OCI-LY1 (cell line): ENCODE measurements at regions not wholly inside any gene's neighbourhood (a gene's known extent, or its start where the extent isn't known, plus 50 kb on each side); places are given as distances from the start of the nearest gene placed in this dataset.

Source experiments
- H2AFZ ChIP-seq: fragments of 200-600 bp; sonication (generic), shearing (Covaris generic); 2 replicates; pipeline ENCODE4 v1.6.0; 2014; ENCODE audit warnings: antibody characterized with exemption, mild to moderate bottlenecking, low read length
- H3F3A ChIP-seq: fragments of 200-600 bp; sonication (generic), shearing (Covaris generic); 2 replicates; pipeline ENCODE4 v1.6.0; 2014; ENCODE audit warnings: mild to moderate bottlenecking, antibody characterized with exemption, low read length, moderate library complexity; ENCODE audit not compliant: insufficient read depth
- H3K27ac ChIP-seq: fragments of 200-600 bp; sonication (generic); 2 replicates; pipeline ENCODE4 v1.5.1; 2014; ENCODE audit warnings: low read length, mixed run types, mild to moderate bottlenecking, low read depth; ENCODE audit not compliant: poor library complexity, severe bottlenecking
- H3K27me3 ChIP-seq: fragments of 200-600 bp; sonication (generic); 2 replicates; pipeline ENCODE4 v1.6.0; 2014; ENCODE audit warnings: antibody characterized with exemption, mild to moderate bottlenecking, low read length, moderate library complexity; ENCODE audit not compliant: insufficient read depth
- H3K36me3 ChIP-seq: fragments of 200-600 bp; sonication (generic); 2 replicates; pipeline ENCODE4 v1.6.1; 2014; ENCODE audit warnings: mild to moderate bottlenecking, antibody characterized with exemption, low read length, moderate library complexity, mixed read lengths; ENCODE audit not compliant: insufficient read depth
- H3K4me1 ChIP-seq: fragments of 200-600 bp; sonication (generic); 2 replicates; pipeline ENCODE4 v1.5.1; 2014; ENCODE audit warnings: mild to moderate bottlenecking, low read length, moderate library complexity; ENCODE audit not compliant: insufficient read depth, severe bottlenecking
- H3K4me2 ChIP-seq: fragments of 200-600 bp; sonication (generic), shearing (Covaris generic); 2 replicates; pipeline ENCODE4 v1.6.1; 2014; ENCODE audit warnings: low read length
- H3K4me3 ChIP-seq: fragments of 200-600 bp; sonication (generic); 2 replicates; pipeline ENCODE4 v1.5.1; 2014; ENCODE audit warnings: low read length, low read depth, mild to moderate bottlenecking, mixed read lengths; ENCODE audit not compliant: poor library complexity, severe bottlenecking
- H3K79me2 ChIP-seq: fragments of 200-600 bp; shearing (Covaris generic); 2 replicates; pipeline ENCODE4 v1.6.1; 2016; ENCODE audit warnings: mixed run types, low read length, mixed read lengths; ENCODE audit not compliant: insufficient read depth
- H3K9ac ChIP-seq: fragments of 200-600 bp; sonication (generic), shearing (Covaris generic); 2 replicates; pipeline ENCODE4 v1.6.1; 2014; ENCODE audit warnings: mild to moderate bottlenecking, low read length, mixed read lengths
- H3K9me2 ChIP-seq: fragments of 200-600 bp; sonication (generic), shearing (Covaris generic); 2 replicates; pipeline ENCODE4 v1.6.1; 2014; ENCODE audit warnings: low read depth, mild to moderate bottlenecking, low read length, mixed read lengths
- H3K9me3 ChIP-seq: fragments of 200-600 bp; shearing (Covaris generic); 2 replicates; pipeline ENCODE4 v1.6.1; 2014; ENCODE audit warnings: low read length, mixed read lengths
- H4K20me1 ChIP-seq: fragments of 200-600 bp; sonication (generic), shearing (Covaris generic); 2 replicates; pipeline ENCODE4 v1.6.0; 2016; ENCODE audit warnings: mild to moderate bottlenecking, low read length; ENCODE audit not compliant: insufficient read depth
- CTCF ChIP-seq: fragments of 200-600 bp; sonication (generic), shearing (Covaris generic); IDR thresholded peaks from 2 replicates; pipeline ENCODE4 v1.5.1; 2017; ENCODE audit warnings: mild to moderate bottlenecking, antibody characterized with exemption, low read length, moderate library complexity, mixed read lengths
- EZH2 ChIP-seq: fragments of 200-600 bp; sonication (generic), shearing (Covaris generic); IDR thresholded peaks from 2 replicates; pipeline ENCODE4 v1.8.0; 2017; ENCODE audit warnings: borderline replicate concordance, mixed run types, mild to moderate bottlenecking, antibody characterized with exemption, low read length, moderate library complexity, mixed read lengths

DNA sequence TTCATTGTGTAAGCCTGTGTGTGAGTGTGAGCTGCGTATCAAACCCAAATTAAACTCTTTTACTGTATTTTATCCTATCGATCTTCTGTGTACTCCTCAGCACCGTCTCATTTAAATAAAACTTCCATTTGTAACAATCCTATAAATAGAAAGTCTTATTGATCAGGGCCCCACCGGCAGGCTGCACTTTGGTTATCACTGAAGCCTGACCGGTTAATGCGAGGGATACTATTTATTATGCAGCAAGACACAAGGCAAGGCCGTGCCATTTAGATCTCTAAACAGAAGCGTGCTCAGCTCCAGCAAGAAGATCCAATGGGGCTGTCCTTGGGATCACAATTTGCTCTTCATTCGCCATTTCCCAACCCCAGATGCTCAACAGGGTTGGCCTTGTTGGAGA lies 252.6 kb upstream of the TSHZ3 start:
- H3K9me2 ChIP-seq = no peaks in the 10 kb centered on the region
- H2AFZ ChIP-seq = no peak overlapping the region
- H3K27me3 ChIP-seq = no peaks in the 10 kb centered on the region
- H3K4me1 ChIP-seq = no peaks in the 10 kb centered on the region
- H3K79me2 ChIP-seq = no peaks in the 10 kb centered on the region
- no peaks in the 10 kb centered on the region for H3K9me3 ChIP-seq
- no peak overlapping the region for H3K27ac ChIP-seq
- H4K20me1 ChIP-seq = no peaks in the 10 kb centered on the region
- no peak for TF ChIP-seq EZH2
- TF ChIP-seq CTCF = no peak
- H3K9ac ChIP-seq = no peak overlapping the region
- H3F3A ChIP-seq = no peaks in the 10 kb centered on the region
- no peaks in the 10 kb centered on the region for H3K36me3 ChIP-seq
- no peak overlapping the region for H3K4me2 ChIP-seq
- H3K4me3 ChIP-seq = no peak overlapping the region

GRCh38 chr19:31602548-31602947 lies 253.3 kb upstream of the TSHZ3 start:
- H3K4me1 ChIP-seq = no peaks in the 10 kb centered on the region
- H3K27ac ChIP-seq = no peak overlapping the region
- H2AFZ ChIP-seq = no peak overlapping the region
- no peak overlapping the region for H3K9ac ChIP-seq
- no peaks in the 10 kb centered on the region for H3K27me3 ChIP-seq
- no peak for TF ChIP-seq EZH2
- no peak for TF ChIP-seq CTCF
- no peaks in the 10 kb centered on the region for H3K36me3 ChIP-seq
- no peaks in the 10 kb centered on the region for H3K79me2 ChIP-seq
- no peaks in the 10 kb centered on the region for H3K9me2 ChIP-seq
- H3K4me3 ChIP-seq = no peak overlapping the region
- H3K4me2 ChIP-seq = no peak overlapping the region
- no peaks in the 10 kb centered on the region for H3F3A ChIP-seq
- no peaks in the 10 kb centered on the region for H3K9me3 ChIP-seq
- H4K20me1 ChIP-seq = no peaks in the 10 kb centered on the region

DNA sequence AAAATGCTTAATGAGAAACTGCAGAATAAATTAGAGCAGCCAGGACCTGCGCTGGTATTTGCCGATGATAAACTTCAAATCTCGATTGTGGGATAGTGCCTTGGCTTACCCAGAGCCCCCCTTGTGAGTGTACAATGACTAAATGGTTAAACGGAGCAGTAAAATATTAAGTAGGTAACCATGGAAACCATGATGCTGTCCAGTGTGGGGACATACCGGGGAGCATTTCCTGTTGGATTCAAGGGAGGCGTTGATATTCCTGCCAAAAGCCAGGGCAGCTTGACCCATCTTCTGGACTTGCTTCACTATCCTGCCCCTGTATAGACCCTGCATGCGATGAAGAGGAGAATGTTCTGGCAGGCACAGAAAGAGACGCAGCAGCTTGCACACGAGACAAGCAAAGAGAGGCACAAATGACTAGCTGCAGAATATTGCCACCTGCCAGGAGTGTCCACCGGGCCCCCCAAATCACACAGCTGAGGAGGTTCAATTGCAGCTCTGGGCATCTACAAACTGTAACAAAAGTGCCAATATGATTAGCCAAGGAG lies 255.3 kb upstream of the TSHZ3 start:
- H3F3A ChIP-seq = no peaks in the 10 kb centered on the region
- H3K4me2 ChIP-seq = no peak overlapping the region
- no peak overlapping the region for H3K4me3 ChIP-seq
- H3K27ac ChIP-seq = no peak overlapping the region
- no peaks in the 10 kb centered on the region for H3K9me2 ChIP-seq
- no peak overlapping the region for H3K9ac ChIP-seq
- no peak overlapping the region for H2AFZ ChIP-seq
- H3K36me3 ChIP-seq = no peaks in the 10 kb centered on the region
- H3K79me2 ChIP-seq = no peaks in the 10 kb centered on the region
- no peaks in the 10 kb centered on the region for H3K27me3 ChIP-seq
- TF ChIP-seq CTCF (no peak), EZH2 (no peak)
- H4K20me1 ChIP-seq = no peaks in the 10 kb centered on the region
- no peaks in the 10 kb centered on the region for H3K9me3 ChIP-seq
- no peaks in the 10 kb centered on the region for H3K4me1 ChIP-seq
